GM23338 (cell line): ENCODE measurements at regions not wholly inside any gene's neighbourhood (a gene's known extent, or its start where the extent isn't known, plus 50 kb on each side); places are given as distances from the start of the nearest gene placed in this dataset.

Experiments
- ATAC-seq: fragments of 200-7000 bp; cut with Tn5 transposase; 3 replicates; pipeline ENCODE4 v1.9.1; 2020
- DNase-seq: peaks from one replicate; pipeline ENCODE4 v3.0.0-alpha.2; 2015; ENCODE audit warnings: low spot score
- H2AFZ ChIP-seq: fragments of 200-600 bp; sonication (generic); 2 replicates; pipeline ENCODE4 v1.8.0; 2016; ENCODE audit warnings: antibody characterized with exemption, mild to moderate bottlenecking, moderate library complexity
- H3F3A ChIP-seq: fragments of 200-600 bp; sonication (generic); replicated peaks from 2 replicates; pipeline ENCODE4 v1.8.0; 2017; ENCODE audit warnings: antibody characterized with exemption, mixed run types, low read depth
- H3K27ac ChIP-seq: fragments of 200-600 bp; sonication (generic); 2 replicates; pipeline ENCODE4 v1.6.1; 2016; ENCODE audit warnings: low read depth
- H3K27me3 ChIP-seq: fragments of 200-600 bp; sonication (generic); 2 replicates; pipeline ENCODE4 v1.8.0; 2016; ENCODE audit warnings: mild to moderate bottlenecking, mixed run types, moderate library complexity; ENCODE audit not compliant: insufficient read depth
- H3K36me3 ChIP-seq: fragments of 200-600 bp; sonication (generic); 2 replicates; pipeline ENCODE4 v1.8.0; 2016; ENCODE audit warnings: mild to moderate bottlenecking; ENCODE audit not compliant: insufficient read depth
- H3K4me1 ChIP-seq: fragments of 200-600 bp; sonication (generic); 2 replicates; pipeline ENCODE4 v1.8.0; 2016; ENCODE audit warnings: mild to moderate bottlenecking, moderate library complexity; ENCODE audit not compliant: insufficient read depth
- H3K4me2 ChIP-seq: fragments of 200-600 bp; sonication (generic); 2 replicates; pipeline ENCODE4 v1.7.1; 2017; ENCODE audit warnings: mixed run types
- H3K4me3 ChIP-seq: fragments of 200-600 bp; sonication (generic); 2 replicates; pipeline ENCODE4 v1.6.1; 2016; ENCODE audit warnings: mixed run types
- H3K79me2 ChIP-seq: fragments of 200-600 bp; sonication (generic); replicated peaks from 2 replicates; pipeline ENCODE4 v1.8.0; 2017; ENCODE audit warnings: mild to moderate bottlenecking; ENCODE audit not compliant: insufficient read depth
- H3K9me2 ChIP-seq: fragments of 200-600 bp; sonication (generic); 2 replicates; pipeline ENCODE4 v1.8.0; 2017; ENCODE audit not compliant: insufficient read depth
- H4K20me1 ChIP-seq: fragments of 200-600 bp; sonication (generic); replicated peaks from 2 replicates; pipeline ENCODE4 v1.8.0; 2017; ENCODE audit warnings: mild to moderate bottlenecking; ENCODE audit not compliant: insufficient read depth
- H3K27ac Mint-ChIP-seq: 2 replicates; pipeline ENCODE4 v1.8.0; 2020; ENCODE audit warnings: inconsistent platforms, mild to moderate bottlenecking, moderate library complexity, mixed read lengths
- H3K27me3 Mint-ChIP-seq: 3 replicates; pipeline ENCODE4 v1.8.0; 2022; ENCODE audit warnings: low read depth, mild to moderate bottlenecking, moderate library complexity, mixed read lengths, inconsistent platforms; ENCODE audit not compliant: insufficient read depth, poor library complexity
- H3K36me3 Mint-ChIP-seq: 3 replicates; pipeline ENCODE4 v1.8.0; 2021; ENCODE audit warnings: low read depth, mild to moderate bottlenecking, inconsistent platforms, moderate library complexity, mixed read lengths
- H3K4me1 Mint-ChIP-seq: 3 replicates; pipeline ENCODE4 v1.8.0; 2020; ENCODE audit warnings: mild to moderate bottlenecking, inconsistent platforms, mixed read lengths
- H3K4me3 Mint-ChIP-seq: 3 replicates; pipeline ENCODE4 v1.8.0; 2021; ENCODE audit warnings: moderate library complexity, mild to moderate bottlenecking, inconsistent platforms, mixed read lengths
- H3K9me3 Mint-ChIP-seq: 3 replicates; pipeline ENCODE4 v1.8.0; 2020; ENCODE audit warnings: moderate library complexity, mild to moderate bottlenecking, inconsistent platforms, mixed read lengths
- CREB1 ChIP-seq: fragments of 250-450 bp; sonication (Bioruptor Pico); IDR thresholded peaks from 2 replicates; pipeline ENCODE4 v1.5.0; 2020; ENCODE audit warnings: low read depth, mild to moderate bottlenecking, moderate library complexity
- CTCF ChIP-seq, 2 experiments: fragments of 200-600 bp in 1 of 2; sonication (generic) in 1 of 2; conservative IDR thresholded peaks; 2 replicates each; pipeline versions ENCODE4 v1.5.1 to v1.6.1; 2016 to 2017; ENCODE audit warnings: antibody characterized with exemption in 2 of 2, low read depth in 2 of 2, mild to moderate bottlenecking in 2 of 2, moderate library complexity in 1 of 2
- EZH2 ChIP-seq: fragments of 200-600 bp; sonication (generic); IDR thresholded peaks from one replicate; pipeline ENCODE4 v1.8.0; 2017; ENCODE audit warnings: antibody characterized with exemption, mild to moderate bottlenecking, low read depth; ENCODE audit not compliant: unreplicated experiment
- EZH2phosphoT487 ChIP-seq: fragments of 200-600 bp; sonication (generic); IDR thresholded peaks from one replicate; pipeline ENCODE4 v1.8.1; 2018; ENCODE audit warnings: antibody characterized with exemption; ENCODE audit not compliant: unreplicated experiment
- JUNB ChIP-seq: IDR thresholded peaks from one replicate; pipeline ENCODE4 v1.6.1; 2016; ENCODE audit warnings: antibody characterized with exemption; ENCODE audit not compliant: unreplicated experiment
- NANOG ChIP-seq: IDR thresholded peaks from 2 replicates; pipeline ENCODE4 v1.6.1; 2016; ENCODE audit warnings: antibody characterized with exemption, borderline replicate concordance
- POLR2AphosphoS5 ChIP-seq: IDR thresholded peaks from 2 replicates; pipeline ENCODE4 v1.6.1; 2016; ENCODE audit warnings: antibody characterized with exemption, low read depth
- STAT1 ChIP-seq: IDR thresholded peaks from one replicate; pipeline ENCODE4 v1.6.1; 2016; ENCODE audit warnings: antibody characterized with exemption; ENCODE audit not compliant: unreplicated experiment
- ZNF114 ChIP-seq: fragments of 250-450 bp; sonication (Bioruptor Pico); IDR thresholded peaks from 2 replicates; pipeline ENCODE4 v1.5.0; 2020; ENCODE audit warnings: mild to moderate bottlenecking, moderate library complexity
- ZNF331 ChIP-seq: fragments of 250-450 bp; sonication (Bioruptor Pico); IDR thresholded peaks from 2 replicates; pipeline ENCODE4 v1.5.0; 2020; ENCODE audit warnings: low read depth, mild to moderate bottlenecking, moderate library complexity
- ZNF462 ChIP-seq: fragments of 250-450 bp; sonication (Bioruptor Pico); IDR thresholded peaks from 2 replicates; pipeline ENCODE4 v1.5.0; 2020; ENCODE audit warnings: mild to moderate bottlenecking, moderate library complexity
- TF ChIP-seq, protein P1 (sequence below): IDR thresholded peaks from one replicate; pipeline ENCODE4 v1.6.1; 2018; ENCODE audit warnings: antibody characterized with exemption; ENCODE audit not compliant: unreplicated experiment
- TF ChIP-seq, protein P2 (sequence below): IDR thresholded peaks from 2 replicates; pipeline ENCODE4 v1.6.1; 2016; ENCODE audit warnings: antibody characterized with exemption

- TF ChIP-seq ZNF331 (CRISPR knock-in tag): no peak
These were observed 1209.7 kb upstream of the PCDH9 start (continued) for GRCh38 chr13:68439817-68440216.

- no peak overlapping the region for H3K4me2 ChIP-seq
- H3K4me1 Mint-ChIP-seq: no peaks in the 10 kb centered on the region
- no peak for TF ChIP-seq STAT1
- no peak for TF ChIP-seq ZNF331 (CRISPR knock-in tag)
- TF ChIP-seq, protein P1, sequence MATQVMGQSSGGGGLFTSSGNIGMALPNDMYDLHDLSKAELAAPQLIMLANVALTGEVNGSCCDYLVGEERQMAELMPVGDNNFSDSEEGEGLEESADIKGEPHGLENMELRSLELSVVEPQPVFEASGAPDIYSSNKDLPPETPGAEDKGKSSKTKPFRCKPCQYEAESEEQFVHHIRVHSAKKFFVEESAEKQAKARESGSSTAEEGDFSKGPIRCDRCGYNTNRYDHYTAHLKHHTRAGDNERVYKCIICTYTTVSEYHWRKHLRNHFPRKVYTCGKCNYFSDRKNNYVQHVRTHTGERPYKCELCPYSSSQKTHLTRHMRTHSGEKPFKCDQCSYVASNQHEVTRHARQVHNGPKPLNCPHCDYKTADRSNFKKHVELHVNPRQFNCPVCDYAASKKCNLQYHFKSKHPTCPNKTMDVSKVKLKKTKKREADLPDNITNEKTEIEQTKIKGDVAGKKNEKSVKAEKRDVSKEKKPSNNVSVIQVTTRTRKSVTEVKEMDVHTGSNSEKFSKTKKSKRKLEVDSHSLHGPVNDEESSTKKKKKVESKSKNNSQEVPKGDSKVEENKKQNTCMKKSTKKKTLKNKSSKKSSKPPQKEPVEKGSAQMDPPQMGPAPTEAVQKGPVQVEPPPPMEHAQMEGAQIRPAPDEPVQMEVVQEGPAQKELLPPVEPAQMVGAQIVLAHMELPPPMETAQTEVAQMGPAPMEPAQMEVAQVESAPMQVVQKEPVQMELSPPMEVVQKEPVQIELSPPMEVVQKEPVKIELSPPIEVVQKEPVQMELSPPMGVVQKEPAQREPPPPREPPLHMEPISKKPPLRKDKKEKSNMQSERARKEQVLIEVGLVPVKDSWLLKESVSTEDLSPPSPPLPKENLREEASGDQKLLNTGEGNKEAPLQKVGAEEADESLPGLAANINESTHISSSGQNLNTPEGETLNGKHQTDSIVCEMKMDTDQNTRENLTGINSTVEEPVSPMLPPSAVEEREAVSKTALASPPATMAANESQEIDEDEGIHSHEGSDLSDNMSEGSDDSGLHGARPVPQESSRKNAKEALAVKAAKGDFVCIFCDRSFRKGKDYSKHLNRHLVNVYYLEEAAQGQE: no peak
- no peak for TF ChIP-seq CTCF (conservative IDR thresholded peaks at IDR 0.05; ENCODE audit: low read depth in 2 of 2)
- no peak for TF ChIP-seq EZH2
- TF ChIP-seq NANOG: no peak
- no peak for TF ChIP-seq EZH2phosphoT487
- no peak for TF ChIP-seq JUNB
- TF ChIP-seq ZNF114 (CRISPR knock-in tag): no peak
- no peak for TF ChIP-seq CREB1 (CRISPR knock-in tag)
- TF ChIP-seq POLR2AphosphoS5: no peak
- TF ChIP-seq, protein P2, sequence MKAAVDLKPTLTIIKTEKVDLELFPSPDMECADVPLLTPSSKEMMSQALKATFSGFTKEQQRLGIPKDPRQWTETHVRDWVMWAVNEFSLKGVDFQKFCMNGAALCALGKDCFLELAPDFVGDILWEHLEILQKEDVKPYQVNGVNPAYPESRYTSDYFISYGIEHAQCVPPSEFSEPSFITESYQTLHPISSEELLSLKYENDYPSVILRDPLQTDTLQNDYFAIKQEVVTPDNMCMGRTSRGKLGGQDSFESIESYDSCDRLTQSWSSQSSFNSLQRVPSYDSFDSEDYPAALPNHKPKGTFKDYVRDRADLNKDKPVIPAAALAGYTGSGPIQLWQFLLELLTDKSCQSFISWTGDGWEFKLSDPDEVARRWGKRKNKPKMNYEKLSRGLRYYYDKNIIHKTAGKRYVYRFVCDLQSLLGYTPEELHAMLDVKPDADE: no peak
- TF ChIP-seq ZNF462 (CRISPR knock-in tag): no peak
- H3K36me3 ChIP-seq: no peaks in the 10 kb centered on the region
- DNase-seq (no peak), ATAC-seq (no peak)
- H3K27me3 ChIP-seq: no peaks in the 10 kb centered on the region
- H3K36me3 Mint-ChIP-seq: no peaks in the 10 kb centered on the region
- peaks cover 3% of the 10 kb centered on the region for H3K27me3 Mint-ChIP-seq
- no peak overlapping the region for H3K27ac ChIP-seq
- no peaks in the 10 kb centered on the region for H3K4me1 ChIP-seq
- H3K4me3 Mint-ChIP-seq: no peak overlapping the region
- H4K20me1 ChIP-seq: no peaks in the 10 kb centered on the region
- no peaks in the 10 kb centered on the region for H3F3A ChIP-seq
- H3K79me2 ChIP-seq: no peaks in the 10 kb centered on the region
- no peak overlapping the region for H3K27ac Mint-ChIP-seq
- no peaks in the 10 kb centered on the region; the same call in 2 of the 3 replicates for H3K9me3 Mint-ChIP-seq
- H2AFZ ChIP-seq: no peak overlapping the region
- no peak overlapping the region for H3K4me3 ChIP-seq
- H3K9me2 ChIP-seq: peaks cover 9% of the 10 kb centered on the region
These were observed 1198.2 kb upstream of the PCDH9 start for GRCh38 chr13:68428292-68428691.
